ENCODE measurements at regions not wholly inside any gene's neighbourhood (a gene's known extent, or its start where the extent isn't known, plus 50 kb on each side); places are given as distances from the start of the nearest gene placed in this dataset.

DNA sequence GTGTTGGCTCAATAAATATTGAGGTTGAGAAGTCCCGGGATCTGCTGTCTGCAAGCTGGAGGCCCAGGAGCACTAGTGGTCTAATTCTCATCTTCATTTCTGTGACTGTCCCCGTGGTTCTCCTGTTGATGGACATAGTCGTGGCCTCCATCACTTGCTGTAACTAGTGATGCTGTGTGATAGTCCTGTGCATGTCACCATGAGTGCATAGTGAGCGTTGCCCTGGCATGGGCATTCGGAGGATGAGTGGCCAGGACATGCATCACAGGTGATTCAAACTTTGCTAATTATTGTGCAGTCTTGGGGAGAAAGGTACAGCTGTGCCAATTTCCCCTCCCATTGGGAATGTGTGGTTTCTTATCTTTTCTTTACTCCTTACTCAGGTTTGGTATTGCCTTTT lies 902.2 kb downstream of the BRD1 start:
- H2BK120ac ChIP-seq (ENCODE audit: low read depth, low read length) = no peak overlapping the region
- intact Hi-C loops (cut with micrococcal nuclease) = no loop called here
- H2BK20ac ChIP-seq (ENCODE audit: low read depth, low read length) = no peak overlapping the region
- no peak overlapping the region for H3K4me2 ChIP-seq (ENCODE audit: low read depth, low read length)
- no peak overlapping the region for H3K14ac ChIP-seq (replicated peaks; ENCODE audit: low read depth, low read length)
- H3K36me3 ChIP-seq (ENCODE audit: control insufficient read depth, insufficient read depth, low read length) = no peaks in the 10 kb centered on the region
- H4K91ac ChIP-seq (ENCODE audit: insufficient read depth, low read depth, low read length) = no peak overlapping the region
- ATAC-seq (ENCODE audit: low read depth) = no peak
- TF ChIP-seq BHLHE40 (IDR thresholded peaks at IDR 0.05; ENCODE audit: low read depth, low read length) (no peak), MAFK (IDR thresholded peaks at IDR 0.05; ENCODE audit: low read depth, low read length) (no peak)
- H3K18ac ChIP-seq (ENCODE audit: low read depth, low read length) = no peak overlapping the region
- BruUV-seq (replicated peaks) = no TSS peak
- H4K5ac ChIP-seq (ENCODE audit: low read depth, low read length) = no peak overlapping the region
- no peak overlapping the region for H2AK9ac ChIP-seq (replicated peaks; ENCODE audit: low read depth, low read length, poor library complexity)
- no peaks in the 10 kb centered on the region for H3K27me3 ChIP-seq (ENCODE audit: control insufficient read depth, insufficient read depth, low read length)
- dilution Hi-C loops (cut with HindIII; ENCODE audit: low sequenced_read_pairs, unreplicated experiment) = no loop called here
- H3K23ac ChIP-seq (ENCODE audit: low read depth, low read length) = no peak overlapping the region
- H4K20me1 ChIP-seq (ENCODE audit: insufficient read depth, low read length) = no peaks in the 10 kb centered on the region
- H2BK5ac ChIP-seq (ENCODE audit: low read depth, low read length, poor library complexity, severe bottlenecking) = no peak overlapping the region
- no peak overlapping the region for H2AK5ac ChIP-seq (ENCODE audit: low read depth, low read length)
- in situ Hi-C loops (cut with MboI; ENCODE audit: low sequenced_read_pairs) = no loop called here
- DNase-seq = no peak
- no peak overlapping the region for H4K8ac ChIP-seq (ENCODE audit: low read depth in 2 of 2, low read length in 2 of 2)
- no peaks in the 10 kb centered on the region for H3K4me1 ChIP-seq (ENCODE audit: control insufficient read depth, insufficient read depth, low read length)
- no peak overlapping the region for H2BK15ac ChIP-seq (ENCODE audit: low read depth, low read length)
- peaks cover 36% of the 10 kb centered on the region for H3K9me3 ChIP-seq (ENCODE audit: control insufficient read depth, insufficient read depth, low read length)
- CTCF ChIA-PET = no interaction called here
- WGBS, 2 experiments (ENCODE audit: extremely low coverage in 2 of 2, insufficient read length in 1 of 2) = no CpG with 5 or more reads among the region's 5 CpGs
- no peak overlapping the region for H3K56ac ChIP-seq (ENCODE audit: extremely low read depth, insufficient read depth, low read length)
- no peaks in the 10 kb centered on the region for H3K79me1 ChIP-seq (ENCODE audit: low read depth in 1 of 2, low read length in 2 of 2)
- no peaks in the 10 kb centered on the region for H3K9me1 ChIP-seq (ENCODE audit: insufficient read depth, low read length)
- POLR2A ChIA-PET (ENCODE audit: unreplicated experiment) = no interaction called here
- no peak overlapping the region for H3K4ac ChIP-seq (ENCODE audit: low read depth, low read length)
- no peak overlapping the region for H3K9ac ChIP-seq (ENCODE audit: low read depth, low read length)
- no peak overlapping the region for H3K4me3 ChIP-seq (ENCODE audit: insufficient read depth, low read depth, low read length)
- no peak overlapping the region for H3K27ac ChIP-seq (ENCODE audit: insufficient read depth, low read length)
- H2AFZ ChIP-seq (replicated peaks; ENCODE audit: low read length, poor library complexity) = no peak overlapping the region

Data from IMR-90 (cell line).